ENCODE measurements at regions not wholly inside any gene's neighbourhood (a gene's known extent, or its start where the extent isn't known, plus 50 kb on each side); places are given as distances from the start of the nearest gene placed in this dataset.

GRCh38 chr6:94036024-94036423 is 616.7 kb upstream of the EPHA7 start:
- TF ChIP-seq CTCF (conservative IDR thresholded peaks at IDR 0.05 in 1 of 2, IDR thresholded peaks at IDR 0.05 in 1 of 2; ENCODE audit: low read depth in 1 of 2, low read length in 2 of 2) (no peak), EZH2 (IDR thresholded peaks at IDR 0.05; ENCODE audit: low read length, missing control alignments) (no peak)
